HG02759 (cell line): ENCODE measurements at regions not wholly inside any gene's neighbourhood (a gene's known extent, or its start where the extent isn't known, plus 50 kb on each side); places are given as distances from the start of the nearest gene placed in this dataset.

Experiments used
- ATAC-seq: cut with Tn5 transposase; IDR thresholded peaks from one replicate; pipeline ENCODE4 v1.9.1; 2021; ENCODE audit warnings: mild to moderate bottlenecking, moderate library complexity; ENCODE audit not compliant: unreplicated experiment

DNA sequence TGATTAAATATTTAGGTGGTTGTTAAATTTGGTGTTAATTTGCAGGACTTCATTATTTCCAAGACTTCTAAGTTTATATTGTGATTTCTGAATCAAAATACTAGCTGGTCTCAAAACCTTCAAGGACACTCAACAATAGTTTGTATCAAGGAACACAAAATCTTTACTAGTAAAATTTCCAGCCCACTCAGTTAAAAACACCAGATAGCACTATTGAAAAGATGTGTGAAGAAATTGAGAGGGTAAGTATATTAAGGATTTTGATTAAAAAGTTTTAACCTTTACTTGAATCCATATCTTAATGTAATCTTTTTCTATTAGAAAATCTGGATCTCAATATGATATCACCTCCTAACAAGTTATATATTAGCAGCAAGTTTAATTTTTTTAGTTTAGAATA, 89.3 kb upstream of the UGT8 start:
- ATAC-seq, result no peak

DNA sequence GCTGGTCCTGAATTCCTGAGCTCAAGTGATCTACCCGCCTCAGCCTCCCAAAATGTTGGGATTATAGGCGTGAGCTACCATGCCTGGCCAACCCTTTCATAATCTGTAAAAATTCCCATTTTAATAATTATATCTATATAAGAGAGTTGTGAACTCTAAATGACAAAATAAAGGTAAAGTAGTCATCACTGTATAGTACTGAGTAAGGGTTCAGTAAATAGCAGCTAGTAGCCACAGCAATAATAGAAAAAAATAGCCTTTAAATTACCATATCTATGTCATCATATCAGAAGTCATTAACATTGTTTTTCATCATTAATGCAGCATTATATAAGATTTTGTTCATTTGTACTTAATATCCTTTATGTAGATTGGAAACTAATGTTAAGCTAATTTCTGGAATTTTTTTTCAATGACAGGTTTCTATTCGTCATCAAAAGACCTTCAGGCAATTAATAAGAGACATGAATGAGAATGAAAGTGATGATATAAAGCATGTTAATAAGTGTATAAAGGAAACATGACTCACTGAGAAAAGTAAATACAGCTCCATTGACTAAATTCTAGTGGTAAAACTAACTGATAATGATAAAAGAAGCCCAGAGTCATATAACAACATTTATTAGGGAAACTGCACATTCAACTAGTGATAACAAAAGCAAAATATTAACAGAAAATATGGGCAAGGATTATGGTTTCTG, 85.9 kb upstream of the UGT8 start:
- ATAC-seq, result no peak

DNA sequence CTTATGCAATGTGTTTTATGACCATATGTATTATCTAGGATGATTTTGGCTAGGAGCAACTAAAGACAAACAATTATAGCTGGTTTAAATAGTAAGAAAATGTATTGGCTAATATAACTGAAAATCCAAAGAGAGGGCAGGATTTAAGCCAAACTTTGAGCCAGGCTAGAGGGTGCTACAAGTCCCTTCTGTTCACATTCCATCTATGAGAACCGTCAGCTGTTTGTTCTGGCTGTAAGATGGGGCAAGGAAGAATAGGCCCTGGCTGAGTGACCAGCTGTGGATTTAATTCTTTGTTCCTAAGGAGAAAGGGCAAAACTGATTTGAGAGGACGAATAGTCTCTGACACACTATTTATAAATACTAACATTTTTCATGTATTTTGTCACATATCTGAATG, 79.2 kb upstream of the UGT8 start:
- no peak for ATAC-seq

DNA sequence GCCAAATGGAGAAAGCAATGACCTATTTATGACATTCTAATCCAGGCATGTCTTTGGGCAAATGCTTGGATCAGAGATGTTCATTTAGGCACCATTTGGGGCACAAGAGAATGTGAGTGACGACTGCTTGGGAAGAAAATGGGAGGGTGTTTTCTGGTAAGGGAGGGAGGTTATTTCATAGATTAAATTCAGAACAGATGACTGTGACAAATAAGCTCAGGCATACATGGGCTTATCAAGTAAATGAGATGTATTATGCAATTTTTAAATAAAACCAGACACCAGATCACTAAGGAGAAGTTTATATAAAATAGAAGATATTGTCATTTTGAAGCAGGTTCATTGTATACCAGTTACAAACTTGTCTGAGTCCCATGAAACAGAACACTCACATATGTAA, 71.4 kb upstream of the UGT8 start:
- ATAC-seq, result no peak

DNA sequence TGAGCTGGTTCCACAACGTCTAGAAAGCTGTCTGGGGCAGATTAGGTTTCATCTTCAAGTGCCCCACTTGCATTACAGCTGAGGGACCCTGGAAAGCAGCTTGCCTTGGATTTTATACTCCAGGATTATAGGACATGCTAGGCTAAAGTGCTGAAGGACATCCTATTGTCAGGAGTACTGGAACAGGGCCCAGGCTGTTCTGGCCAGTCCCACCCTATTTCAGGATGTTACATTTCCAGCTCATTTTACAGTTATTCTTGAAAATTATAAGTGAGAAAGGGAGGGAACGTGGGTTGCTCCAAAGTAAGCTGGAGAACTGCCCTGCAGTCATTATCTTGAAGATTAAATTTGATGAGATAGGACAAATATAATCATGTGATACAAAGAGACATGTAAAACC, 71.0 kb upstream of the UGT8 start:
- ATAC-seq, result no peak

DNA sequence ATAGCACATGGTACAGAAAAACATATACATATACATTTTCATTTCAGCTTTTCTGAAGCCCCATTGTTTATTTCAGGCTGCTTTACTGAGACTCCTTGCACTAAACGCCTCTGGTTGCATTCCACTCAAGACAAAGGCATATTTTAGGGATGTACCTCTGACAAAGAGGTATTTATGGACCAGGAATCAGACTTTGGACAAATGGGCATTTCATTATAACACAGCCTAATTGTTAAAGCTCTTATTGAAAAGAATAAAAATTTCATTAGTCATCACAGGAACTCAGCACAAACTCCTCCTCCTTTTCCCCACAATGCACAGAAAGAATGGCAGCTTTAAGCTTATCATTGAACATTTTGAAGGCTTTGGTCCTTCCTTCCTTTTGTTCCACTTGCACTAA, 62.9 kb upstream of the UGT8 start:
- no peak for ATAC-seq

DNA sequence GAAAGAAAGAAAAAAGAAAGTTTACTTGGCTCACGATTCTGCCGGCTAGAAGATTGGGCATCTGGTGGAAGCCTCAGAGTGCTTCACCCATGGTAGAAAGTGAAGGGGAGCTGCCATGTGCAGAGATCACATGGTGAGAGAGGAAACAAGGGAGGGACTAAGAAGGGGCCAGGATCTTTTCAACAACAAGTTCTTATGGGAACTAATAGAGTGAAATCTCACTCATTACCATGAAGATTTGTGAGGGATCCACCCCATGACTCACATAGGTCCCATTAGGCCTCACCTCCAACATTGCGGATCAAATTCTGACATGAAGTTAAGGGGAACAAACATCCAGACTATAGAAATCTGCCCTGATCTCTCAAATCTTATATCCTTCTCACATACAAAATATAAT, 61.3 kb upstream of the UGT8 start:
- no peak for ATAC-seq

DNA sequence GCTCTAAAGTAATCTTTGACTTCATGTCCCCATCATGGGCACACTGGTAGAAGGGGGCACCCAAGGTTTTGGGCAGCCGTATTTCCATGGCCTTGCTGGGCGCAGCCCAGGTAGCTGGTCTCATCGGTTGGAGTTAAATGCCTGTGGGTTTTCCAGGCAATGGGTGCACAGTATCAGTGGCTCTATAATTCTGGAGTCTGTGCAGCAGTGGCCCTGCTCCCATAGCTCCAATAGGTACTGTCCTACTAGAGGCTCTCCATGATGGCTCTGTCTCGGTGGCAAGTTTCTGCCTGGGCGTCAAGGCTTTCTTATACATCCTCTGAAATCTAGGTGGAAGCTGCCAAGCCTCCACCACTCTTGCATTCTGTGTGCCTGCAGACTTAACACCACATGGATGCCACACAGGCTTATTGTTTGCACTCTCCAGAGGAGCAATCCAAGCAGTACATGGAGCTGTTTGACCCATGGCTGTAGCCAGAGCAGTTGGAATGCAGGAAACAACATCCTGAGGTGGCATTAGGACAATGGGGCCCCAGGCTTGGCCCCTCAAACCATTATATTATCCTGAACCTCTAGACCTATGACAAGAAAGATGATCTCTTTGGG, 60.5 kb upstream of the UGT8 start:
- no peak for ATAC-seq

DNA sequence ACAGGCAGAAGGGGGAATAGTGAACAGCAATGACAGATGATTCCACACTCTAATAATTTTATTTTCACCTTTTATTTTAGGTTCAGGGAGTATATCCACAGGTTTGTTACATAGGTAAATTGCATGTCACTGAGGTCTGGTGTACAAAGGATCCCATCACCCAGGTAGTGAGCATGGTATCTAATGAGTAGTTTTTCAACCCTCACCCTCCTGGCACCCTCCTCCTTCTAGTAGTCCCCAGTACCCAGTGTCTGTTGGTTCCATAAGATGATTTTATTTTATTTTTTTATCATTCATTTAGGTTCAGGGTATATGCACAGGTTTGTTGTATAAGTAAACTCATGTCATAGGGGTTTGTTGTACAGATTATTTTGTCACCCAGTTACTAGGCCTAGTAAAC, 58.6 kb upstream of the UGT8 start:
- no peak for ATAC-seq

DNA sequence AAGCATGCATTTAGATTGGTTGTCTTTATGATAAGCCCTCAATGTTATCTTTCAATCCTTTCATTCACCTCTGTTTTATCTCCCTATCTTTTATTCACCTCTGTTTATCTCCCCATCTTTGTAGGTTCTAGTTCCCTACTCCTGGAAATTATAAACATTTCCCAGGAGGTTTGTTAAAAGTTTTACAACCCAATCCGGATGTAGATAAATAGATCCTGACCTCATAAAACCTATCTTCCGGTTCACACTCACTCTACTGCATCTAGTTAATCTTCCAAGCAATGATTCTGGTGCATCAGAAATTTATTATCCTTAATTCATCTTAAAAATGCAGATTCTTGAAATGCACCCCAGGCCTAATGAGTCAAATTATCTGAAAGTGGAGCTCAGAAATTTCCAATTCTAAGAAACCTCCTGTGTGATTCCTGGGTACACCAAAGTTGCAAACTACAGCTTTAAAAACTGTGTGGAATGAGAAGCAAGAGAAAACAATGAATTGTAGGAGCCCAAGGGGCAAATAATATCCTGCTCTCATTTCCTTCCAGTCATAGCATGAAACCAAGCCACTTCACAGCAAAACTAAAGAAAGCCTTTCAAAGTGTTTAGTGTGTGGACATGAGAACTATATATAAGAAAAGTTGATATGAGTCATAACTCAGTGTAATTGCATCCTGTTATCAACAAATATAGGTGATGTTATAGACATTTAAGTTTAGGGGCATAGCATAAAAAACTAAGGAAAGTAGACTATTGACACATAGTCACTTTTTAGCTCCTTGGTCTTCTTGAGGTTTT, 51.1 kb upstream of the UGT8 start:
- ATAC-seq, result no peak
